Neural cell (in vitro differentiated cells): ENCODE measurements at regions not wholly inside any gene's neighbourhood (a gene's known extent, or its start where the extent isn't known, plus 50 kb on each side); places are given as distances from the start of the nearest gene placed in this dataset.

Experiments
- H2AFZ ChIP-seq: fragments of 200-600, 300-800 bp; sonication (generic), shearing (Covaris generic); 2 replicates; pipeline ENCODE4 v1.6.0; 2014; ENCODE audit warnings: low read depth, mild to moderate bottlenecking, antibody characterized with exemption, low read length, moderate library complexity
- H3F3A ChIP-seq: fragments of 200-600 bp; shearing (Covaris generic); 2 replicates; pipeline ENCODE4 v1.6.1; 2016; ENCODE audit warnings: mild to moderate bottlenecking, moderate library complexity, mixed read lengths, antibody characterized with exemption, low read length; ENCODE audit not compliant: insufficient read depth, poor library complexity, severe bottlenecking
- H3K27ac ChIP-seq: fragments of 200-600, 300-800 bp; sonication (generic), shearing (Covaris generic); 2 replicates; pipeline ENCODE4 v1.5.1; 2014; ENCODE audit warnings: mild to moderate bottlenecking, low read length, moderate library complexity
- H3K27me3 ChIP-seq: fragments of 300-800, 200-600 bp; sonication (generic), shearing (Covaris generic); 2 replicates; pipeline ENCODE4 v1.6.0; 2014; ENCODE audit warnings: mild to moderate bottlenecking, low read depth, low read length, moderate library complexity; ENCODE audit not compliant: insufficient read depth
- H3K36me3 ChIP-seq: fragments of 300-800, 200-600 bp; sonication (generic), shearing (Covaris generic); 2 replicates; pipeline ENCODE4 v1.5.1; 2014; ENCODE audit warnings: mild to moderate bottlenecking, antibody characterized with exemption, low read length, moderate library complexity; ENCODE audit not compliant: insufficient read depth
- H3K4me2 ChIP-seq: fragments of 300-800, 200-600 bp; sonication (generic), shearing (Covaris generic); 2 replicates; pipeline ENCODE4 v1.6.0; 2014; ENCODE audit warnings: mild to moderate bottlenecking, low read length
- H3K4me3 ChIP-seq: fragments of 300-800, 200-600 bp; sonication (generic), shearing (Covaris generic); 2 replicates; pipeline ENCODE4 v1.5.1; 2014; ENCODE audit warnings: mild to moderate bottlenecking, low read length, moderate library complexity
- H3K79me2 ChIP-seq: fragments of 200-600 bp; shearing (Covaris generic); replicated peaks from 2 replicates; pipeline ENCODE4 v1.6.0; 2014; ENCODE audit warnings: mild to moderate bottlenecking, low read length, moderate library complexity; ENCODE audit not compliant: insufficient read depth
- H3K9ac ChIP-seq: fragments of 300-800, 200-600 bp; sonication (generic), shearing (Covaris generic); 2 replicates; pipeline ENCODE4 v1.6.1; 2016; ENCODE audit warnings: mild to moderate bottlenecking, low read length, mixed read lengths
- H3K9me2 ChIP-seq: fragments of 200-600 bp; shearing (Covaris generic); 2 replicates; pipeline ENCODE4 v1.6.1; 2016; ENCODE audit warnings: mild to moderate bottlenecking, low read length, mixed read lengths; ENCODE audit not compliant: insufficient read depth
- H3K9me3 ChIP-seq: fragments of 200-600, 300-800 bp; sonication (generic), shearing (Covaris generic); 2 replicates; pipeline ENCODE4 v1.6.1; 2016; ENCODE audit warnings: mild to moderate bottlenecking, mixed run types, low read length, moderate library complexity, mixed read lengths
- H4K20me1 ChIP-seq: fragments of 200-600 bp; shearing (Covaris generic); 2 replicates; pipeline ENCODE4 v1.6.1; 2016; ENCODE audit warnings: mild to moderate bottlenecking, mixed run types; ENCODE audit not compliant: insufficient read depth
- CTCF ChIP-seq: fragments of 450-650 bp; IDR thresholded peaks from 2 replicates; pipeline ENCODE4 v1.5.1; 2014; ENCODE audit warnings: antibody characterized with exemption, mild to moderate bottlenecking, moderate library complexity; ENCODE audit not compliant: poor library complexity, severe bottlenecking
- EP300 ChIP-seq: fragments of 450-650 bp; conservative IDR thresholded peaks from 2 replicates; pipeline ENCODE4 v1.6.1; 2014; ENCODE audit warnings: antibody characterized with exemption, mild to moderate bottlenecking, moderate library complexity; ENCODE audit not compliant: poor library complexity, severe bottlenecking
- EZH2 ChIP-seq: fragments of 200-600, 300-800 bp; shearing (Covaris generic), sonication (generic); IDR thresholded peaks from 2 replicates; pipeline ENCODE4 v1.6.1; 2014; ENCODE audit warnings: antibody characterized with exemption, low read length, borderline replicate concordance, mild to moderate bottlenecking; ENCODE audit not compliant: insufficient read depth, poor library complexity, severe bottlenecking
- MXI1 ChIP-seq: fragments of 450-650 bp; conservative IDR thresholded peaks from 2 replicates; pipeline ENCODE4 v1.6.1; 2014; ENCODE audit warnings: antibody characterized with exemption, mild to moderate bottlenecking; ENCODE audit not compliant: poor library complexity, severe bottlenecking
- POLR2AphosphoS5 ChIP-seq: IDR thresholded peaks from 2 replicates; pipeline ENCODE4 v1.6.1; 2012
- RAD21 ChIP-seq: fragments of 450-650 bp; conservative IDR thresholded peaks from 2 replicates; pipeline ENCODE4 v1.6.1; 2014; ENCODE audit warnings: antibody characterized with exemption, mild to moderate bottlenecking, moderate library complexity
- REST ChIP-seq: IDR thresholded peaks from 2 replicates; pipeline ENCODE4 v1.6.1; 2012; ENCODE audit warnings: borderline replicate concordance
- SMC3 ChIP-seq: fragments of 450-650 bp; conservative IDR thresholded peaks from 2 replicates; pipeline ENCODE4 v1.6.1; 2014; ENCODE audit warnings: antibody characterized with exemption, mild to moderate bottlenecking, moderate library complexity; ENCODE audit not compliant: poor library complexity
- TAF1 ChIP-seq: IDR thresholded peaks from 2 replicates; pipeline ENCODE4 v1.6.1; 2012; ENCODE audit warnings: low read depth

GRCh38 chr2:188726626-188727247, 247.4 kb upstream of the COL3A1 start:
- no peaks in the 10 kb centered on the region for H3K27me3 ChIP-seq
- no peak overlapping the region for H2AFZ ChIP-seq
- no peak overlapping the region for H3K27ac ChIP-seq
- no peak overlapping the region for H3K4me2 ChIP-seq
- H3K9me2 ChIP-seq = no peaks in the 10 kb centered on the region
- no peak overlapping the region for H3K9ac ChIP-seq
- TF ChIP-seq EZH2 (no peak), MXI1 (no peak), POLR2AphosphoS5 (no peak), SMC3 (no peak), CTCF (no peak), RAD21 (no peak), REST (no peak), TAF1 (no peak), EP300 (no peak)
- no peaks in the 10 kb centered on the region for H3F3A ChIP-seq
- H3K36me3 ChIP-seq = no peaks in the 10 kb centered on the region
- no peaks in the 10 kb centered on the region for H3K9me3 ChIP-seq
- no peak overlapping the region for H3K4me3 ChIP-seq
- no peaks in the 10 kb centered on the region for H4K20me1 ChIP-seq
- H3K79me2 ChIP-seq = no peaks in the 10 kb centered on the region

GRCh38 chr2:188727846-188728245, 246.3 kb upstream of the COL3A1 start:
- TF ChIP-seq CTCF (no peak), TAF1 (no peak), RAD21 (no peak), MXI1 (no peak), POLR2AphosphoS5 (no peak), EP300 (no peak), REST (no peak), EZH2 (no peak), SMC3 (no peak)
- Histone ChIP-seq H3K79me2 (no peaks in the 10 kb centered on the region), H3K4me3 (no peak overlapping the region), H3F3A (no peaks in the 10 kb centered on the region), H3K9ac (no peak overlapping the region), H4K20me1 (no peaks in the 10 kb centered on the region), H3K9me3 (no peaks in the 10 kb centered on the region), H3K27ac (no peak overlapping the region), H2AFZ (no peak overlapping the region), H3K27me3 (no peaks in the 10 kb centered on the region), H3K9me2 (no peaks in the 10 kb centered on the region), H3K36me3 (no peaks in the 10 kb centered on the region), H3K4me2 (no peak overlapping the region)
